DMS153 (cell line): ENCODE measurements at regions not wholly inside any gene's neighbourhood (a gene's known extent, or its start where the extent isn't known, plus 50 kb on each side); places are given as distances from the start of the nearest gene placed in this dataset.

ENCODE experiments used
- DNase-seq: peaks from one replicate; lab custom pipeline; 2025; lab: John Stamatoyannopoulos, UW

DNA sequence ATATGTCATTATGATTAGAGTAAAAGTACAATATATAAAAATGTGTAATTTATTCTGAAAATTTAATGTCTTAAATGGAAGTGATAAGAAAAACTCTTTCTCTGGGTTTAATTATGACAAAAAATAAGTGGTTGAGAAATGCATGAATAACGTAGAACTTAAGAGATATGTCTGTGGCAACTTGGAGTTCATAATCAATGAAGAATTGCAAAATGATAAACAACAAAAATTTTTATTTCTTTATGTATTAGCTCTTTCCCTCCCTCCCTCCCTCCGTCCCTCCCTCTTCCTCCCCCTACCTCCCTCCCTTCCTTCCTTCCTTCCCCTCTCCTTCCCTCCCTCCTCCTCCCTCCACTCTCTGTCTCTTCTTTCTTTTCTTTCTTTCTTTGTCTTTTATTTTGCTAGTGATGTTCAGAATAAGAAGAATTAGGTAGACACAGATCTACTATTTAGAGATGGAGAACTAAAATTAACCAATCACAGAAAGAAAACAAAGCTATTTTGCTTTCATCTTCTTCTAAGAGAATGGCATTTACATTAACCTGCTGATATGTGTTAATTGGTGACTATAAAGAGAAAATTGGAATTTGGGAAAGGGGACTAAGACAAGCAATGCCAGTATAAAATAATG, 96.3 kb upstream of the PDC start:
- no peak for DNase-seq

DNA sequence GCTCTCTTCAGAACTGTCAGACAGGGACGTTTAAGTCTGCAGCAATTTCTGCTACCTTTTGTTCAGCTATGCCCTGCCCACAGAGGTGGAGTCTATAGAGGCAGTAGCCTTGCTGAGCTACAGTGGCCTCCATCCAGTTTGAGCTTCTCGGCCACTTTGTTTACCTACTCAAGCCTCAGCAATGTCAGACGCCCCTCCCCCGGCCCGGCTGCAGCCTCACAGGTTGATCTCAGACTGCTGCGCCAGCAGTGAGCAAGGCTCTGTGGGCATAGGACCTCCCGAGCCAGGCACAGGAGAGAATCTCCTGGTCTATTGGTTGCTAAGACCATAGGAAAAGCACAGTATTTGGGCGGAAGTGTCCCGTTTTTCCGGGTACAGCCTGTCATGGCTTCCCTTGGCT, 89.9 kb upstream of the PDC start:
- DNase-seq = no peak

DNA sequence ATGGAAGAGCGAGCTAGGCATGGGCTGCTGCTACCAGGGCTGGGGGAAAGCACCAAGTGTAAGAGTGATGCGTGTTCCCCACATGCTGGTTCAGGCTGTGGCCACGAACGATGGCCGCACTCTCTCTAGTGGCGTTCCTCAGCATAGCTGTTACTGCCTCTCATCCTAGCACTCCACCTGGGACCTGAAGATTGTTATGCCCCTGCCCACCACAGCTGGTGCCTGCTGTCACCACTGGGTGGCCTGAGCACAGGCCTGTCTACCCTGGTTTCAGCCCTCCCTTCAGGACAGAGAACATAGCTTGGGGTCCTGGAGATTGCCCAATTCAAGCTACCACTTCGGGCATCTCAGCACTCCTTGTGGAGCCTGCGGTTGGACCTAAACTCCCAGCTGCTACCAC, 80.1 kb upstream of the PDC start:
- DNase-seq = no peak

DNA sequence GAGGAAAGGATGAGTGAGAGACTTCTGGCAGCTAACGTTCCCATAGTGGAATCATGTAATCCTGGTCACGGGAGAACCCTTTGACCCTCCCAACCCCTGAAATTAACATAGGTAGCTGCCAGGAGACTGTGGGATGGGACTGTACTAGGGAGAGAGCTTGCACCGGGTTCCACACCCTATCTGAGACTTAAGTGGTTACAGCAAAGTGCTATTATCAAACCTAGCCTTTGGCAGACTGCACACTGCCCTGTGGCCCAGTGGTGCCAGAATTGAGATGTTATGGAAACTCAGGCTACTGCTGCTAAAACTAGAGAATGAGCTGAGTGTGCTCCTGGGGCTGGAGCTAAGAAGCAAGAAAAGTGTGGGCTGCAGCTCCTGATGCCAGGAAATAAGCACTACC, 79.6 kb upstream of the PDC start:
- DNase-seq = no peak

- no peak for DNase-seq
Measured at GRCh38 chr1:186536273-186536890, 75.5 kb upstream of the PDC start.

DNA sequence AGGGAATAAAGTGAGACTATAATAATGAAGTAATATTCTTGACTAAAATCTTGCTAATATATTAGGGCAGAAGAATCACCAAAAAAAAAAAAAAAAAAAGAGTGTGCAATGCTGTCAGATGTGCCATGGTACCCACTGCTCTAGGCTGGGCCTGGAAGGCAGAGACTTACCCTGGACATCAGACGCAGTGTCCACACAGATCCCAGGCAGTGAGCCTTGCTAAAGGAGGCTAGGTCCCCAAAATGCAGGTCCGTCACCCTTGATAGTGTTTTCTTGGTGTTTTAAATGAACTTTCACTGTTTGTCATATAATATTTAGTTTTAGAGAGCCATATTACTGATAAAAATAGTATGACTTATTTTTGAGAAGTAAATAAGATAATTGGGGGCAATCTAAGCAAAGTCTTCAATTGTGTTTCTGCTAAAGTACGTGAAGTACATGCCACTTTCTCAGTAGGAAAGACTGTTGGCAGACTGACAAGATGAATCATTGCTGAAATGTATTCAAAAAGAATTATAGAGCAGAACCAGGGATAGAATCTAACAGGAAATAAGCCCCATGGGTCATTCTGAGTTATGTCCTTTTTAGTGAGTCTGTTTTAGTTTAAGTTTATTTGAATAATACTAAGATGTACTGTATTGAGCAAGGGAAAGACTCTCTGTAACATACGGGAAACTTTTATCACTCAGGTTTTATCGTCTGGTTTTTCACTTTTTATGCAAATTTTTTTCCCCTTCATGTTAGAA, 74.6 kb upstream of the PDC start:
- no peak for DNase-seq

- no peak for DNase-seq
Measured at GRCh38 chr1:186534401-186534800, 73.5 kb upstream of the PDC start.

DNA sequence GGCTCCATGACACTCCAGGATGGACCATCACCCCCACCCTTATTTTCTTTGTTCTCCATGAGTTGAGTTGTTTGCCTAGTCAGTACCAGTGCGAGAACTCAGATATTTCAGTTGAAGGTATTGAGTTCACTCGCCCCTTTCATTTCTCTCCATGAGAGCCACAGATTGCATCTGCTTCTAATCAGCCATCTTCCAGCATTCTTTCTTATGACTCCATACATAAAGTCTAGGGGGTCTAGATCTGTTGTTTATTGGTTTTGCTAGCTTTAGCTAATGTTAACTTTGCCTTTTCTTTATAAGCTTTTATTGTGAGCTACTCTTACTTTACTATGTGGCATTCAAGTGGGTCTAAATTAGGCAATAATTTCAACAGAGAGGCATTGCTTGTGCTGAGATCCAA, 71.6 kb upstream of the PDC start:
- no peak for DNase-seq

DNA sequence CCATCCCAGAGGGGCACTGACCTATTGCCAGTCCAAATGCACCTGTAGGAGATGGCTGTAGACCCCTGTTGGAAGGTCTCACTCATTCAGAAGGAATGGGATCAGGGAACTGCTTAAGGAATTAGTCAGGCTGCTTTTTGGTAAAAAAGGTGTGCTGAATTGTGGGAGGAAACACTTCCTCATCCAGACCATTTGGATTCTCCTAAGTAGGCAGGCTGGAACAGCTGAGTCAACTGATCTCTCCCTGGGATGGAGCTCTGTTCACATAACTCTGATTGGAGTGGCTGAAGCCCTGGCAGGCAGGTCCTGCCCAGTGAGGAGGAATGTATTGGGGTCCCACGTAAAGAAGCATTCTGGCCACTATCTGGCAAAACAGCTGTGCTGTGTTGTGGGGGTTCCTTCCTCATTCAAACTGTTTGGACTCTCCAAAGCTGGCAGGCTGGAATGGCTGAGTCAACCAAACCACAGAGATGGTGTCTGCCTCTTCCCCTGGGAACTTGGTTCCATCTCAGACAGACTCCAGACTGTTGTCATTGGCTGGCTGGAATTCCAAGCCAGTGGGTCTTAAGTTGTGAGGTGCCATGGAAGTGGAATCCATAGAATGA, 70.7 kb upstream of the PDC start:
- DNase-seq = no peak

- no peak for DNase-seq
Measured at GRCh38 chr1:186530109-186530508, 69.2 kb upstream of the PDC start.

DNA sequence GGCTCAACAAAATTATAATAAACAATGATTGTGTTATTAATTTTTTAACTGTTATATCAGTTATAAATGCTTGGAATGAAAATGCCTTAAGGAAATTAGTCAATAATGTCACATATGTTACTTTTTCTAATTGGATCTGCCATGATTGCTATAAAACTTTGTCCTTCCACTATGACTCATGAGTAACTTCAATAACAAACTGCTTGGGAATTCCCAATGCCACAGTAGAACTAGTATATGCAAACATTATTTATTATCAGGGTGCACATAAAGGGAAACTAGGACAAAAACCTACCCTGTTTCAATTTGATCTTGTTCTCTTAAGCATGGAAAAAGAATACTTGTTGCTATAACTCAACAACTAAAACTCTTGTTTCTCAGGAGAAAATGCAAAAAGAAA, 59.1 kb upstream of the PDC start:
- no peak for DNase-seq

DNA sequence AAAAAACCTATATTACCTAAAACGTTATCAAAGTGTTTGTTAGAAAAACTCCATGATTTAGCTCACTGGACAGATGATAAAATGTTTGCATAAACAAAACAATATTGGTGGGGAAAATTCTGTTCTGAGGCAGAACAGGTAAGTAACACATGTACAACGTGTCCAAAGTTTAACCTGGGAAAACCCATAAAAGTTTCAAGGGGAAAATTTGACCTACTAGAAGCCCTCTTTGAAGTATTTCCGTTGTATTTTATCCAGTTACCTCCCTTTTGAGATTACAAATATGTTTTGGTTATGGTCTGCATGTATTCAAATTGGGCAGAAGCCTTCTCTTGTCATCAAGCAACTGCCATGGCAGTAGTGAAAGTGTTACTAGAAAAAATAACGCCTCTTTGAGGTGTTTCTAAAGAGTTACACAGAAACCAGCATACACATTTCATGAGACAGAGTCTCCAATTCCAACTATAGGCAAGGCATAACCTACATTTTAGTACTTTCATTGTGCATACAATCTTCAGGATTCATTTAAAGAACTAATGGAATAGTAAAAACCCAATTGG, 58.0 kb upstream of the PDC start:
- DNase-seq = no peak

DNA sequence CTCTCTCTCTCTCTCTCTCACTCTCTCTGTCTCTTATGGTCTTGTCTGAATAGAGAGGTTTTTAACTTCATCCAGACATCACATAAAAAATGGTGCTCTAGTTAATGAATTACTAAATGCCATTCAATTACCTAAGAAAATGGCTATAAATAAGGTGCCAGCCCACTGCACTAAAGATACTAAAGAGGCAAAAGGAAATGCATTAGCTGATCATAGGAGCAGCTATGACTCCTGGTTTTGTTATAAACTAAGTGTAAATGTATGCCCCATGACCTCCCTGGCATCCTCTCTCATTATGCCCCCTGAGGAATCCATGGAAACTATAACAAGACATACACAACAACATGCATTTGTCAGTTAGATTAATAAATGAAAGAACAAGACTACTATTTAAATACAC, 57.5 kb upstream of the PDC start:
- no peak for DNase-seq

DNA sequence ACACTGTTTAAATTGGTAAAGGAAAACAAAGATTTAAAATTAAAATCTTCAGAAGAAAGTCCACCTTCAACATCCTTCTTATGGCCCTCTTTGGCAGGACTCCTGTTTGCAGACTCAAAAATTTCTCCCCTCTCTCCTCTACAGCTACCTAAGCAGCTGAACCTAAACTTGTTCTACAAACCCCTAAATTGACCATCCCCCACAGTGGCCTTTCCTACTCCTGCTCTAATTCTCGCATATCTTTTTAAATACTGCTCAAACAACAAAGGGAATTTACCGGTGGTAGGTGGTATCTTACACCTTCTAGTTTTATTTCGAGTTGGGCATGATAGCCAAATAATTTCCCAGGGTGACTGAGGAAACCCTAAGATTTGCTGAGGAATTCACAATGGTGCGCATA, 53.5 kb upstream of the PDC start:
- DNase-seq = no peak

- no peak for DNase-seq
Measured at GRCh38 chr1:186513526-186513925, 52.6 kb upstream of the PDC start.

- no peak for DNase-seq
Measured at GRCh38 chr1:186512698-186513457, 52.0 kb upstream of the PDC start.

DNA sequence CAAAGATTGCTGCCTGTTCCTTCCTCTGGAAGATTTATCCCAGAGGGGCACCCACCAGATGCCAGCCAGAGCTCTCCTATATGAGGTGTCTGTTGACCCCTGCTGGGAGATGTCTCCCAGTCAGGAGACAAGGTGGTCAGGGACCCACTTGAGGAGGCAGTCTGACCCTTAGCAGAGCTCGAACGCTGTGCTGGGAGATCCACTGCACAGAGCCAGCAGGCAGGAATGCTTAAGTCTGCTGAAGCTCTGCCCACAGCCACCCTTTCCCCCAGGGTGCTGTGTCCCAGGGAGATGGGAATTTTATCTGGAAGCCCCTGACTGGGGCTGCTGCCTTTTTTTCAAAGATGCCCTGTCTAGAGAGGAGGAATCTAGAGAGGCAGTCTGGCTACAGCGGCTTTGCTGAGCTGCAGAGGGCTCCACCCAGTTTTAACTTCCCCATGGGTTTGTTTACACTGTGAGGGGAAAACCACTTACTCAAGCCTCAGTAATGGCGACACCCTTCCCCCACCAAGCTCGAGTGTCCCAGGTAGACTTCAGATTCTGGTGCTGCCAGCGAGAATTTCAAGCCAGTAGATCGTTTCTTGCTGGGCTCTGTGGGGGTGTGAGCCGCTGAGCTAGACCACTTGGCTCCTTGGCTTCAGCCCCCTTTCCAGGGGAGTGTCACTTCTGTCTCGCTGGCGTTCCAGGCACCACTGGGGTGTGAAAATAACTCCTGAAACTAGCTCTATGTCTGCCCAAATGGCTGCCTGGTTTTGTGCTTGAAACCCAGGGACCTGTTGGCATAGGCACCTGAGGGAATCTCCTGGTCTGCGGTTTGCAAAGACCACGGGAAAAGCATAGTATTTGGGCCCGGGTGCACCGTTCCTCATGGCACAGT, 51.1 kb upstream of the PDC start:
- peak; percentile 5 for DNase-seq
